ENCODE measurements at regions not wholly inside any gene's neighbourhood (a gene's known extent, or its start where the extent isn't known, plus 50 kb on each side); places are given as distances from the start of the nearest gene placed in this dataset.

DNA sequence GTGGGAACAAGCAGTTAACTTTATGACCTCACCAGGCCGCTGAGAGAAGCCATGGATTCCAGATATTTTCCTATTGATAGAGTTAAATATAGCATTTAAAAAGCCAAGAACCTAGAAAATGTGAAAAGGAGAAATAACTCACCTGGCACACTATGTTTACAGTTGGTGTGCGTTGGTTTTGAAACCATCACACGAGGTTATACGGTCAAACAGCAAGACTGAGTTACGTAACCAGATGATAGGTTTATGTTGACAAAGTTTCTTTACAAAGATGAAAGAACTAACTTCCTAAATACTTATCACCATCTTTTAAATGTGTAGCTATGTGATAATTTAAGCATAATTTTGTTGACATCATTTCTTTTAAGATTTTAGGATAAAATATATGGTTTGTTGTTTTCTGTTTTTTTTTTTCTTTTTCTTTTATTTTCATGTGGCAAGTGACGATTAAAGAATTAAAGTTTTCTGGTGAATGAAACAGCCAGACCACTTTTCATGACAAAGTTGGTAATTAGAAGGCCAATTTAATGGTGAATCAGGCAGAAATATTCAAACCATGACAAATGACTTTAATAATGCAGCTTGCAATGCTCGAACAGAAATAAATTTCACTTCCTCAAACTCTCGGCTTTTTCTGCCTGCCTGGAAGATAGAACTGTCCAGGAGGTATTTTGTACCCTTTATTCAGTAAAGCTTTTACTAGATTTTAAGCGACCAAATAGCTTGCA, 339.1 kb upstream of the OBI1 start:
- no peaks in the 10 kb centered on the region for H4K20me1 ChIP-seq (ENCODE audit: control insufficient read depth, insufficient read depth, low read length, poor library complexity, severe bottlenecking)
- no peaks in the 10 kb centered on the region for H3K79me2 ChIP-seq (ENCODE audit: control insufficient read depth, insufficient read depth, low read length)
- H2AFZ ChIP-seq (ENCODE audit: insufficient read depth, low read depth, low read length, poor library complexity, severe bottlenecking), result no peak overlapping the region
- no peak overlapping the region for H3K4me3 Mint-ChIP-seq
- CTCF ChIA-PET, result interaction anchor here (0.7 to 1.0 kb wide), 2 partner anchors 9 to 11 kb away, joined by 3 read pairs; no protein-coding TSS in a partner anchor
- no peak overlapping the region for H3K4me2 ChIP-seq (replicated peaks; ENCODE audit: low read depth, low read length, poor library complexity, severe bottlenecking)
- POLR2A ChIA-PET, result no interaction called here
- ATAC-seq (ENCODE audit: low read depth) (no peak), DNase-seq (peak; percentile 5)
- H3K4me3 ChIP-seq (ENCODE audit: control extremely low read depth in 1 of 5, extremely low read depth in 1 of 5, insufficient read depth in 1 of 5, low read depth in 2 of 5, low read length in 4 of 5), result no peak overlapping the region
- intact Hi-C loops (cut with micrococcal nuclease), result no loop called here
- no peak overlapping the region for H3K9ac ChIP-seq (ENCODE audit: low read length)
- H3K4me1 ChIP-seq (ENCODE audit: control insufficient read depth in 2 of 2, insufficient read depth in 2 of 2, low read length in 2 of 2), result no peaks in the 10 kb centered on the region
- H3K36me3 ChIP-seq (replicated peaks in 1 of 2; ENCODE audit: control extremely low read depth in 1 of 2, control insufficient read depth in 1 of 2, extremely low read depth in 1 of 2, insufficient read depth in 2 of 2, low read length in 1 of 2), result no peaks in the 10 kb centered on the region
- no peak for TF ChIP-seq EZH2 (IDR thresholded peaks at IDR 0.05; ENCODE audit: borderline replicate concordance, insufficient read depth, low read depth, low read length, poor library complexity, severe bottlenecking)
- TF ChIP-seq, protein P1, sequence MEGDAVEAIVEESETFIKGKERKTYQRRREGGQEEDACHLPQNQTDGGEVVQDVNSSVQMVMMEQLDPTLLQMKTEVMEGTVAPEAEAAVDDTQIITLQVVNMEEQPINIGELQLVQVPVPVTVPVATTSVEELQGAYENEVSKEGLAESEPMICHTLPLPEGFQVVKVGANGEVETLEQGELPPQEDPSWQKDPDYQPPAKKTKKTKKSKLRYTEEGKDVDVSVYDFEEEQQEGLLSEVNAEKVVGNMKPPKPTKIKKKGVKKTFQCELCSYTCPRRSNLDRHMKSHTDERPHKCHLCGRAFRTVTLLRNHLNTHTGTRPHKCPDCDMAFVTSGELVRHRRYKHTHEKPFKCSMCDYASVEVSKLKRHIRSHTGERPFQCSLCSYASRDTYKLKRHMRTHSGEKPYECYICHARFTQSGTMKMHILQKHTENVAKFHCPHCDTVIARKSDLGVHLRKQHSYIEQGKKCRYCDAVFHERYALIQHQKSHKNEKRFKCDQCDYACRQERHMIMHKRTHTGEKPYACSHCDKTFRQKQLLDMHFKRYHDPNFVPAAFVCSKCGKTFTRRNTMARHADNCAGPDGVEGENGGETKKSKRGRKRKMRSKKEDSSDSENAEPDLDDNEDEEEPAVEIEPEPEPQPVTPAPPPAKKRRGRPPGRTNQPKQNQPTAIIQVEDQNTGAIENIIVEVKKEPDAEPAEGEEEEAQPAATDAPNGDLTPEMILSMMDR (IDR thresholded peaks at IDR 0.05), result no peak
- no peak overlapping the region for H3K27ac ChIP-seq (ENCODE audit: low read length in 2 of 2)
- no CpG with 5 or more reads among the region's 9 CpGs for WGBS (ENCODE audit: insufficient coverage)
- H3K9me3 ChIP-seq (ENCODE audit: control extremely low read depth in 1 of 3, control insufficient read depth in 2 of 3, insufficient read depth in 1 of 3, low read length in 2 of 3), result no peaks in the 10 kb centered on the region
- peaks cover 17% of the 10 kb centered on the region for H3K27me3 Mint-ChIP-seq
- peaks cover 0 to 8% (median 2%) of the 10 kb centered on the region in 4 experiments for H3K27me3 ChIP-seq (replicated peaks in 1 of 4; ENCODE audit: control extremely low read depth in 1 of 4, control insufficient read depth in 3 of 4, insufficient read depth in 4 of 4, low read length in 3 of 4)
- no peak overlapping the region for H3K27ac Mint-ChIP-seq
- peaks cover 5% of the 10 kb centered on the region for H3K4me1 Mint-ChIP-seq
- no peaks in the 10 kb centered on the region for H3K9me3 Mint-ChIP-seq (ENCODE audit: insufficient read depth)

DNA sequence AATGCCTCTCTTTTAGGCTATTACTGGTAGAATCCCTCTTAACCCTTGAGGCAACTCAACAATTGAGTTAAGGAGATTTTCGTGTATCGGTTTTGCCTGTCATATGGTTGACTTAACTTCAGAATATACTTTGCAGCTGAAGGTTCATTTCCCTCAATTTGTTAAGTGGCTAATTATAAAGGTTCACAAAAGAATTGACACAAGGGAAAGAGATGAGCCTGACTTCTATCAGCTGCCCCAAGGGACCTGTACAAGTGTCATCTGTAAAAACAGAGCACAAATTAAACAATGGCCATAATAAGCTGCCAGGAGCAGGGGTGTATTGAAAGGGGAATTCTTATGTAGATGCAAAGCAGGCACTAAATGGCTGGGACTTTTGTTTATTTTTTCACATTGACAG, 334.8 kb upstream of the OBI1 start:
- H3K4me3 Mint-ChIP-seq, result no peak overlapping the region
- TF ChIP-seq, protein P1 (IDR thresholded peaks at IDR 0.05), result no peak
- no peak for TF ChIP-seq EZH2 (IDR thresholded peaks at IDR 0.05; ENCODE audit: borderline replicate concordance, insufficient read depth, low read depth, low read length, poor library complexity, severe bottlenecking)
- DNase-seq, result no peak
- no peak overlapping the region for H3K4me2 ChIP-seq (replicated peaks; ENCODE audit: low read depth, low read length, poor library complexity, severe bottlenecking)
- ATAC-seq (ENCODE audit: low read depth), result no peak
- H3K4me1 Mint-ChIP-seq, result peaks cover 5% of the 10 kb centered on the region
- no peaks in the 10 kb centered on the region for H3K9me3 ChIP-seq (ENCODE audit: control extremely low read depth in 1 of 3, control insufficient read depth in 2 of 3, insufficient read depth in 1 of 3, low read length in 2 of 3)
- no peaks in the 10 kb centered on the region for H3K4me1 ChIP-seq (ENCODE audit: control insufficient read depth in 2 of 2, insufficient read depth in 2 of 2, low read length in 2 of 2)
- H3K9me3 Mint-ChIP-seq (ENCODE audit: insufficient read depth), result no peaks in the 10 kb centered on the region
- no peak overlapping the region for H3K9ac ChIP-seq (ENCODE audit: low read length)
- H3K27me3 Mint-ChIP-seq, result peaks cover 11% of the 10 kb centered on the region
- no CpG with 5 or more reads among the region's 2 CpGs for WGBS (ENCODE audit: insufficient coverage)
- ChIA-PET CTCF (interaction anchor here (1.2 kb wide), 2 partner anchors 12 to 15 kb away, joined by 3 to 4 read pairs; no protein-coding TSS in a partner anchor), POLR2A (no interaction called here)
- H3K27ac ChIP-seq (ENCODE audit: low read length in 2 of 2), result no peak overlapping the region
- no peaks in the 10 kb centered on the region for H3K79me2 ChIP-seq (ENCODE audit: control insufficient read depth, insufficient read depth, low read length)
- no peak overlapping the region for H3K27ac Mint-ChIP-seq
- no peak overlapping the region for H3K4me3 ChIP-seq (ENCODE audit: control extremely low read depth in 1 of 5, extremely low read depth in 1 of 5, insufficient read depth in 1 of 5, low read depth in 2 of 5, low read length in 4 of 5)
- H3K27me3 ChIP-seq (replicated peaks in 1 of 4; ENCODE audit: control extremely low read depth in 1 of 4, control insufficient read depth in 3 of 4, insufficient read depth in 4 of 4, low read length in 3 of 4), result peaks cover 0 to 4% (median 2%) of the 10 kb centered on the region in 4 experiments
- no peaks in the 10 kb centered on the region for H3K36me3 ChIP-seq (replicated peaks in 1 of 2; ENCODE audit: control extremely low read depth in 1 of 2, control insufficient read depth in 1 of 2, extremely low read depth in 1 of 2, insufficient read depth in 2 of 2, low read length in 1 of 2)
- no peak overlapping the region for H2AFZ ChIP-seq (ENCODE audit: insufficient read depth, low read depth, low read length, poor library complexity, severe bottlenecking)
- no peaks in the 10 kb centered on the region for H4K20me1 ChIP-seq (ENCODE audit: control insufficient read depth, insufficient read depth, low read length, poor library complexity, severe bottlenecking)
- intact Hi-C loops (cut with micrococcal nuclease), result no loop called here
